ENCODE measurements at regions not wholly inside any gene's neighbourhood (a gene's known extent, or its start where the extent isn't known, plus 50 kb on each side); places are given as distances from the start of the nearest gene placed in this dataset.

- TF ChIP-seq ZNF274 (IDR thresholded peaks at IDR 0.05; ENCODE audit: low read depth, low read length) = no peak
- TF ChIP-seq YY1 (IDR thresholded peaks at IDR 0.05; ENCODE audit: insufficient read depth, insufficient read length) = no peak
- TF ChIP-seq SUZ12 (IDR thresholded peaks at IDR 0.05; ENCODE audit: extremely low read depth, insufficient read depth, insufficient read length) = no peak
Measured at GRCh38 chr3:106303766-106304165, 435.0 kb upstream of the CBLB start.
